ENCODE measurements at regions not wholly inside any gene's neighbourhood (a gene's known extent, or its start where the extent isn't known, plus 50 kb on each side); places are given as distances from the start of the nearest gene placed in this dataset.

- Histone ChIP-seq H3K4me1 (no peaks in the 10 kb centered on the region), H3K9me3 (no peaks in the 10 kb centered on the region), H3K4me2 (no peak overlapping the region), H3K27ac (no peak overlapping the region), H3K4me3 (no peak overlapping the region)
- no peak for ATAC-seq
- DNase-seq (ENCODE audit: low read depth in 1 of 2, low spot score in 1 of 2) = no peak
- CTCF ChIA-PET = no interaction called here
- POLR2A ChIA-PET = no interaction called here
- FAIRE-seq = no peak
- no peak for TF ChIP-seq ESRRA (IDR thresholded peaks at IDR 0.05; ENCODE audit: borderline replicate concordance, low read length)
- TF ChIP-seq, protein P1, sequence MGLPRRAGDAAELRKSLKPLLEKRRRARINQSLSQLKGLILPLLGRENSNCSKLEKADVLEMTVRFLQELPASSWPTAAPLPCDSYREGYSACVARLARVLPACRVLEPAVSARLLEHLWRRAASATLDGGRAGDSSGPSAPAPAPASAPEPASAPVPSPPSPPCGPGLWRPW (IDR thresholded peaks at IDR 0.05) = no peak
- TF ChIP-seq, protein P2, sequence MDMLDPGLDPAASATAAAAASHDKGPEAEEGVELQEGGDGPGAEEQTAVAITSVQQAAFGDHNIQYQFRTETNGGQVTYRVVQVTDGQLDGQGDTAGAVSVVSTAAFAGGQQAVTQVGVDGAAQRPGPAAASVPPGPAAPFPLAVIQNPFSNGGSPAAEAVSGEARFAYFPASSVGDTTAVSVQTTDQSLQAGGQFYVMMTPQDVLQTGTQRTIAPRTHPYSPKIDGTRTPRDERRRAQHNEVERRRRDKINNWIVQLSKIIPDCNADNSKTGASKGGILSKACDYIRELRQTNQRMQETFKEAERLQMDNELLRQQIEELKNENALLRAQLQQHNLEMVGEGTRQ (IDR thresholded peaks at IDR 0.05) = no peak
- TF ChIP-seq CTCF (IDR thresholded peaks at IDR 0.05) = no peak
- TF ChIP-seq CHD2 (IDR thresholded peaks at IDR 0.05; ENCODE audit: low read length, partially characterized antibody) = no peak
- TF ChIP-seq SMC3 (IDR thresholded peaks at IDR 0.05) = no peak
- TF ChIP-seq, protein P3, sequence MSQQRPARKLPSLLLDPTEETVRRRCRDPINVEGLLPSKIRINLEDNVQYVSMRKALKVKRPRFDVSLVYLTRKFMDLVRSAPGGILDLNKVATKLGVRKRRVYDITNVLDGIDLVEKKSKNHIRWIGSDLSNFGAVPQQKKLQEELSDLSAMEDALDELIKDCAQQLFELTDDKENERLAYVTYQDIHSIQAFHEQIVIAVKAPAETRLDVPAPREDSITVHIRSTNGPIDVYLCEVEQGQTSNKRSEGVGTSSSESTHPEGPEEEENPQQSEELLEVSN (IDR thresholded peaks at IDR 0.05; ENCODE audit: borderline replicate concordance, low read depth) = no peak
- no peak for TF ChIP-seq CEBPB (IDR thresholded peaks at IDR 0.05)
- no peak for TF ChIP-seq RARB (CRISPR knock-in tag; IDR thresholded peaks at IDR 0.05)
- no peak for TF ChIP-seq NPAS2 (CRISPR knock-in tag; IDR thresholded peaks at IDR 0.05; ENCODE audit: borderline replicate concordance)
- no peak for TF ChIP-seq GATA3 (IDR thresholded peaks at IDR 0.05; ENCODE audit: borderline replicate concordance)
- no peak for TF ChIP-seq RAD21 (conservative IDR thresholded peaks at IDR 0.05 in 1 of 2, IDR thresholded peaks at IDR 0.05 in 1 of 2)
- TF ChIP-seq ELK1 (IDR thresholded peaks at IDR 0.05; ENCODE audit: low read depth, low read length) = no peak
- TF ChIP-seq ZNF302 (CRISPR knock-in tag; IDR thresholded peaks at IDR 0.05) = no peak
- no peak for TF ChIP-seq ZFP36 (IDR thresholded peaks at IDR 0.05; ENCODE audit: borderline replicate concordance, partially characterized antibody)
- TF ChIP-seq MAFK (IDR thresholded peaks at IDR 0.05; ENCODE audit: partially characterized antibody) = no peak
- no peak for TF ChIP-seq HOXB5 (CRISPR knock-in tag; IDR thresholded peaks at IDR 0.05)
Measured at GRCh38 chr5:162221910-162222309, 154.3 kb downstream of the GABRG2 start.

DNA sequence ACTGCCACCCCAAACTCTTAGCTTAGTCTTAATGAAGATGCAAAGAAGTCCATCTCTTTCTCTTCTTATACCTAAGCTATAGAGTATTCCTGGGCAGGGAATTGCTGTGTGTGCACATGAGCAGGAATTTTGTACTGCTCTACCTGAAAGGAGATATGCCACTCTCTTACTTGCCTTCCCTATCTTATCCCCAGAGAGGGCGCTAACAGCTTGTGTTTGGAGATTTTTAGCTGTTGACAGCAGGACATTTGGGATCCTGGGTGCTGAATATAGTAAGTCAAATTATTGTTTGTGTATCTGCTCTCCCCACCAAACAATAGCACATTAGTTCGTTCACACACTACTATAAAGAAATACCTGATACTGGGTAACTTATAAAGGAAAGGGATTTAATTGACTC is 159.5 kb downstream of the GABRG2 start:
- H3K4me3 ChIP-seq = no peak overlapping the region
- TF ChIP-seq MAX (IDR thresholded peaks at IDR 0.05) (no peak), HMGXB4 (CRISPR knock-in tag; IDR thresholded peaks at IDR 0.05; ENCODE audit: borderline replicate concordance) (no peak), RARB (CRISPR knock-in tag; IDR thresholded peaks at IDR 0.05) (no peak), GATA3 (IDR thresholded peaks at IDR 0.05; ENCODE audit: borderline replicate concordance) (no peak), CBX8 (IDR thresholded peaks at IDR 0.05) (no peak)
- CTCF ChIA-PET = no interaction called here
- H3K9me3 ChIP-seq = no peaks in the 10 kb centered on the region; the same call in 2 of the 3 replicates
- no peak overlapping the region for H3K27ac ChIP-seq
- ATAC-seq (no peak), FAIRE-seq (no peak), DNase-seq (ENCODE audit: low read depth in 1 of 2, low spot score in 1 of 2) (no peak)
- POLR2A ChIA-PET = no interaction called here
- no peak overlapping the region for H3K4me2 ChIP-seq
- no peaks in the 10 kb centered on the region for H3K4me1 ChIP-seq
- 2% methylated on average over 2 of the region's 2 CpGs for WGBS (ENCODE audit: missing lambda C conversion rate)
